Loucy (cell line): ENCODE measurements at regions not wholly inside any gene's neighbourhood (a gene's known extent, or its start where the extent isn't known, plus 50 kb on each side); places are given as distances from the start of the nearest gene placed in this dataset.

Source experiments
- H2AFZ ChIP-seq: fragments of 200-600 bp; sonication (generic); 2 replicates; pipeline ENCODE4 v1.6.0; 2016; ENCODE audit warnings: antibody characterized with exemption, mild to moderate bottlenecking, low read length, moderate library complexity
- H3F3A ChIP-seq: fragments of 200-600 bp; 2 replicates; pipeline ENCODE4 v1.6.0; 2016; ENCODE audit warnings: antibody characterized with exemption, low read depth, mild to moderate bottlenecking
- H3K27me3 ChIP-seq: fragments of 200-600 bp; sonication (generic); 2 replicates; pipeline ENCODE4 v1.6.1; 2014; ENCODE audit warnings: low read length, mild to moderate bottlenecking; ENCODE audit not compliant: insufficient read depth, poor library complexity, severe bottlenecking
- H3K36me3 ChIP-seq: fragments of 200-600 bp; sonication (generic); 2 replicates; pipeline ENCODE4 v1.6.1; 2016; ENCODE audit warnings: low read length; ENCODE audit not compliant: insufficient read depth
- H3K4me1 ChIP-seq: fragments of 200-600 bp; sonication (generic); 2 replicates; pipeline ENCODE4 v1.5.1; 2014; ENCODE audit warnings: low read length, mild to moderate bottlenecking; ENCODE audit not compliant: insufficient read depth, poor library complexity, severe bottlenecking
- H3K4me2 ChIP-seq: fragments of 200-600 bp; sonication (generic); 2 replicates; pipeline ENCODE4 v1.6.0; 2014; ENCODE audit warnings: antibody characterized with exemption, low read length, low read depth, mild to moderate bottlenecking; ENCODE audit not compliant: poor library complexity, severe bottlenecking
- H3K4me3 ChIP-seq: fragments of 200-600 bp; sonication (generic); 2 replicates; pipeline ENCODE4 v1.5.1; 2014; ENCODE audit warnings: low read length, mild to moderate bottlenecking, mixed read lengths; ENCODE audit not compliant: poor library complexity, severe bottlenecking
- H3K79me2 ChIP-seq: fragments of 200-600 bp; sonication (generic); 2 replicates; pipeline ENCODE4 v1.6.1; 2014; ENCODE audit warnings: low read length; ENCODE audit not compliant: insufficient read depth
- H3K9ac ChIP-seq: fragments of 200-600 bp; sonication (generic); 2 replicates; pipeline ENCODE4 v1.6.0; 2014; ENCODE audit warnings: mild to moderate bottlenecking, low read depth, low read length, moderate library complexity; ENCODE audit not compliant: poor library complexity, severe bottlenecking
- H3K9me2 ChIP-seq: fragments of 200-600 bp; sonication (generic); replicated peaks from 2 replicates; pipeline ENCODE4 v1.6.1; 2016; ENCODE audit warnings: low read depth, low read length, mixed read lengths
- H3K9me3 ChIP-seq: fragments of 200-600 bp; sonication (generic); 2 replicates; pipeline ENCODE4 v1.6.1; 2014; ENCODE audit warnings: mild to moderate bottlenecking, antibody characterized with exemption, low read length, low read depth; ENCODE audit not compliant: insufficient read depth
- H4K20me1 ChIP-seq: fragments of 200-600 bp; sonication (generic); 2 replicates; pipeline ENCODE4 v1.6.0; 2014; ENCODE audit warnings: antibody characterized with exemption, low read length, mild to moderate bottlenecking; ENCODE audit not compliant: insufficient read depth, poor library complexity, severe bottlenecking
- CTCF ChIP-seq: fragments of 200-600 bp; sonication (generic); conservative IDR thresholded peaks from 2 replicates; pipeline ENCODE4 v1.5.1; 2014; ENCODE audit warnings: mild to moderate bottlenecking, antibody characterized with exemption, low read length
- EZH2phosphoT487 ChIP-seq: fragments of 200-600 bp; IDR thresholded peaks from 2 replicates; pipeline ENCODE4 v1.6.1; 2018; ENCODE audit warnings: antibody characterized with exemption, mild to moderate bottlenecking, moderate library complexity, borderline replicate concordance

DNA sequence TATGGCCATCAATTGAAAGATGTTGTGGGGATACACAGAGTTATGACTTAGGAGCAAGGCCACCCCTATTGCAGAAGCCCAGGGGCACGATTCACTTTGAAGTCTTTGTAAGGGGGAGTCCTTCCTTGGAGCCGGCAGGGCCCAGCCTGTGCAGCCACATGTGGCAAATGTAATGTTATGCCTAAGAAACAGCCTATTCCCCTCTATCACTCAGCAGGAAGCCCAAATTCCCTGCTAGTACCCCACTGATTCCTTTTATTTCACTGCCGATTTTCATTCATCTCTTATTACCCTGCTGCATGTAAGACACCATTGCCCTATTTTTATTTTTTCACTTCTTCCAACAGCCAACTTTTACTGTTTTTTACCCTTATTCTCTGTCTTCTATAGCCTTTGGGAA, 233.2 kb downstream of the PMP22 start:
- Histone ChIP-seq H4K20me1 (no peaks in the 10 kb centered on the region), H2AFZ (no peak overlapping the region), H3K9me3 (no peaks in the 10 kb centered on the region), H3K4me3 (no peak overlapping the region), H3K9me2 (no peaks in the 10 kb centered on the region), H3K9ac (no peak overlapping the region), H3K4me1 (no peaks in the 10 kb centered on the region), H3K79me2 (no peaks in the 10 kb centered on the region), H3K4me2 (no peak overlapping the region), H3K27me3 (no peaks in the 10 kb centered on the region), H3F3A (no peaks in the 10 kb centered on the region), H3K36me3 (no peaks in the 10 kb centered on the region)
- TF ChIP-seq CTCF (no peak), EZH2phosphoT487 (no peak)

GRCh38 chr17:15029469-15029868, 235.7 kb downstream of the PMP22 start:
- no peak overlapping the region for H3K4me3 ChIP-seq
- TF ChIP-seq EZH2phosphoT487 = no peak
- 0 out of 2 replicates have a peak, but pooled peaks have one; percentile 12 for TF ChIP-seq CTCF
- no peak overlapping the region for H2AFZ ChIP-seq
- no peak overlapping the region for H3K9ac ChIP-seq
- H3K9me2 ChIP-seq = no peaks in the 10 kb centered on the region
- no peaks in the 10 kb centered on the region for H3K79me2 ChIP-seq
- no peaks in the 10 kb centered on the region for H3F3A ChIP-seq
- H4K20me1 ChIP-seq = no peaks in the 10 kb centered on the region
- H3K27me3 ChIP-seq = no peaks in the 10 kb centered on the region
- no peaks in the 10 kb centered on the region for H3K4me1 ChIP-seq
- no peaks in the 10 kb centered on the region for H3K36me3 ChIP-seq
- H3K4me2 ChIP-seq = no peak overlapping the region
- no peaks in the 10 kb centered on the region for H3K9me3 ChIP-seq

- Histone ChIP-seq H3K27me3 (no peaks in the 10 kb centered on the region), H3F3A (no peaks in the 10 kb centered on the region), H3K4me1 (no peaks in the 10 kb centered on the region), H3K4me3 (no peak overlapping the region), H3K9ac (no peak overlapping the region), H3K4me2 (no peak overlapping the region), H3K9me2 (no peaks in the 10 kb centered on the region), H2AFZ (no peak overlapping the region), H3K36me3 (no peaks in the 10 kb centered on the region), H4K20me1 (no peaks in the 10 kb centered on the region), H3K79me2 (no peaks in the 10 kb centered on the region), H3K9me3 (no peaks in the 10 kb centered on the region)
- TF ChIP-seq EZH2phosphoT487 (no peak), CTCF (no peak)
Measured at GRCh38 chr17:15027853-15028252, 237.3 kb downstream of the PMP22 start.
